ENCODE measurements at regions not wholly inside any gene's neighbourhood (a gene's known extent, or its start where the extent isn't known, plus 50 kb on each side); places are given as distances from the start of the nearest gene placed in this dataset.

DNA sequence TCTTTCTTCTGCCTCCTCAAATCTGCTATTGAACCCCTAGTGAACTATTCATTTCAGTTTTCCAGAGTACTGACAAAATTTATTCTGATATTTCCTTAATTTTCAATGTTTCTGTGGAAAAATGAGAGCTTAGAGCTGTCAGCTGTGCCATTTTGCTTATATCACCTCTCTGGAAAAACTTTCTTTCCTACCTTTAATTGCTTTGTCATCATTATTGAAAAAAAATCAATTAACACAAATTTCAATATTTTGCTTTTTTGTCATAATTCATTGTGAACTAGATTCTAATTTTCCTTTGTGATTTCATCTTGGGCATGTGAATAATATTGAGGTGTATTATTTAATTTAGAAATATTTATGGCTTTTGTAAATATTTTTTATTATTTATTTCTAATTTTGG, 126.5 kb downstream of the C1orf94 start:
- DNase-seq (no peak), ATAC-seq (no peak)
- ChIA-PET POLR2A (no interaction called here), CTCF (no interaction called here)
- H3K4me3 Mint-ChIP-seq: no peak overlapping the region
- H3K9me3 Mint-ChIP-seq (ENCODE audit: insufficient read depth): no peaks in the 10 kb centered on the region
- H3K27ac Mint-ChIP-seq: no peak overlapping the region
- no peaks in the 10 kb centered on the region for H3K36me3 Mint-ChIP-seq (ENCODE audit: low read depth)
- no peaks in the 10 kb centered on the region for H3K4me1 Mint-ChIP-seq (ENCODE audit: low read depth)
- H3K27me3 Mint-ChIP-seq (ENCODE audit: low read depth): peaks cover under 1% of the 10 kb centered on the region

DNA sequence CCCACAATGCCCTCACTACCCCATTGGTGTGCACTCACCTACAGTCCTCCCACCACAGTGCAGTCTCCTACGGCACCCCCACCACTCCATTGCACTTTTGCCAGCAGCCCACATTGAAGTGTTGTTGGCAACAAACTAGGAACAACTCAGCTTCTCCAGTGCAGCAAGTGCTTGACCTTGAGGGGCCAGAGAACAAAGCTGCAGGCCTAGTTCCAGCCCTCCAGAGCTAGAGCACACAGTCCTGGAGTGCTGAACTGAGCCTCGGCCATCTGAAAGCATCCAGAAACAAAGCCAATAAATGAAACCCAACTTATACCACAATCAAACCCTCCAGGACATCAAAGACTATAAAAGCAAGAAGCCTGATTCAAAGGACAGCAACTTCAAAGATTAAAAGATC, 129.9 kb downstream of the C1orf94 start:
- DNase-seq (no peak), ATAC-seq (no peak)
- peaks cover 8% of the 10 kb centered on the region for H3K27me3 Mint-ChIP-seq (ENCODE audit: low read depth)
- ChIA-PET POLR2A (no interaction called here), CTCF (no interaction called here)
- H3K4me3 Mint-ChIP-seq: no peak overlapping the region
- no peak overlapping the region for H3K27ac Mint-ChIP-seq
- H3K9me3 Mint-ChIP-seq (ENCODE audit: insufficient read depth): no peaks in the 10 kb centered on the region
- no peaks in the 10 kb centered on the region for H3K4me1 Mint-ChIP-seq (ENCODE audit: low read depth)
- H3K36me3 Mint-ChIP-seq (ENCODE audit: low read depth): no peaks in the 10 kb centered on the region

DNA sequence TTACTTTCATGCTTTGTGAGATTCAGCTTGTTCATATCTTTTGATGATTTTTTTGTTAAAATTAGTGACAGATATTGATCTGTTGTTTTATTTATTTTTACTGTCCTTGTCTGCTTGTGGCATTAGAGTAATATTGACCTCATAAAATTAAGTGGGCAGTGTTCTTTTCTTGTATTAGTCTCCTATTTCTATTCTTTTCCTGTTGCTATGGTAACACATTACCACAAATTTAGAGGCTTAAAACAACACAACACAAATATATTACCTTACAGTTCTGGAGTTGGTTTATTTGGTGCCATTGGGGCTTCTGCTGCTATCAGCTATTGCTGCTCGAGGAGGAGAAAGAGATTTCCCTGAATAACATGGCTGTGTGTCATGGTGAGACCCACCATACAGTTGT, 135.7 kb downstream of the C1orf94 start:
- H3K4me3 Mint-ChIP-seq: no peak overlapping the region
- no peaks in the 10 kb centered on the region for H3K36me3 Mint-ChIP-seq (ENCODE audit: low read depth)
- H3K9me3 Mint-ChIP-seq (ENCODE audit: insufficient read depth): no peaks in the 10 kb centered on the region
- ATAC-seq: no peak
- no peaks in the 10 kb centered on the region for H3K4me1 Mint-ChIP-seq (ENCODE audit: low read depth)
- ChIA-PET CTCF (no interaction called here), POLR2A (no interaction called here)
- H3K27ac Mint-ChIP-seq: no peak overlapping the region
- H3K27me3 Mint-ChIP-seq (ENCODE audit: low read depth): peaks cover 8% of the 10 kb centered on the region
- DNase-seq: no peak

DNA sequence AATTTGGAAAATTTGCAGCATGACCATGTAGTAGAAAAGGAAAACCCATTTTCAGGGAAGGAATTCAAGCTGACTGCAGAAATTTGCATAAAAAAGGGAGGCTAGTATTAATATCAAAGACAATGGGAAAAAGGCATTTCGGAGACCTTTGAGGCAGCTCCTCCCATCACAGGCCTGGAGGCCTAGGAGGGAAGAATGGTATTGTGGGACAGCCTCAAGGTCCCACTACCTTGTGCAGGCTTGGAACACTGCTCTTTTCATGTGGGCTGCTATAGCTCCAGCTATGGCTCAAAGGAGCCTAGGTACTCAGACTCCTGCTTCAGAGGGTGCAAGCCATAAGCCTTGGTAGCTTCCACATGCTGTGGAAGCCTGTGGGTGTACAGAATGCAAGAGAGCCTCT, 139.3 kb downstream of the C1orf94 start:
- CTCF ChIA-PET: no interaction called here
- Mint-ChIP-seq H3K4me1 (ENCODE audit: low read depth) (no peaks in the 10 kb centered on the region), H3K4me3 (no peak overlapping the region), H3K27ac (no peak overlapping the region), H3K27me3 (ENCODE audit: low read depth) (no peaks in the 10 kb centered on the region), H3K9me3 (ENCODE audit: insufficient read depth) (no peaks in the 10 kb centered on the region), H3K36me3 (ENCODE audit: low read depth) (no peaks in the 10 kb centered on the region)
- ATAC-seq: no peak
- POLR2A ChIA-PET: no interaction called here
- DNase-seq: no peak

DNA sequence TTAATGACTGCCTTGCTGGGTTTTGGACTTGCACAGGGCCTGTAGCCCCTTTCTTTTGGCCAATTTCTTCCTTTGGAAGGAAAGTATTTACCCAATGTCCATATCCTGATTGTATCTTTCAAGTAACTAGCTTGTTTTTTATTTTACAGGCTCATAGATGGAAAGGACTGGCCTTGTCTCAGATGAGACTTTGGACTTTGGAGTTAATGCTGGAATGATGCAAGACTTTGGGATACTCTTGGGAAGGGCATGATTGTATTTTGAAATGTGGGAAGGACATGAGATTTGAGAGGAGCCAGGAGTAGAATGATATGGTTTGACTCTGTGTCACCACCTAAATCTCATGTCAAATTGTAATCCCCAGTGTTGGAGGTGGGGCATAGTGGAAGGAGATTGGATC, 140.1 kb downstream of the C1orf94 start:
- CTCF ChIA-PET: no interaction called here
- H3K4me1 Mint-ChIP-seq (ENCODE audit: low read depth): no peaks in the 10 kb centered on the region
- ATAC-seq: no peak

DNA sequence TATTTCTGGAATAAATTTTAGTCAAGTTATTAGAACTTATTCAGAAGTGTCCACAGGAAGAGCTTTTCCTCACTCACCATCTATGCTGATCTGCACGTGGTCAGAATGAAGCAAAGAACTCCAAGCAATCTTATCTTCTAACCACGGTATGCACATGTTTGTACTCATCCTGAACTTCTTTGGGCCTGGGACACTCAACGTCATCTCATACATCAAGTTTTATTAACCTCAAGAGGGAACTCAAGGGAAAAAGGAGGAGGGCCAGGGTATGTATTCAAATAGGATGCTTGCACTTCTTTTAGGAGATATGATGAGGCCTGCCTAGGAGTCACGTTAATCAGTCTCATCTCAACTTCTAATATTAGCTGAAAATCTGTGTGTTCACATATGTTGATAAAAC, 142.5 kb downstream of the C1orf94 start:
- H3K9me3 Mint-ChIP-seq (ENCODE audit: insufficient read depth): no peaks in the 10 kb centered on the region
- POLR2A ChIA-PET: no interaction called here
- CTCF ChIA-PET: no interaction called here
- ATAC-seq (no peak), DNase-seq (no peak)
- no peak overlapping the region for H3K4me3 Mint-ChIP-seq
- no peak overlapping the region for H3K27ac Mint-ChIP-seq
- no peaks in the 10 kb centered on the region for H3K4me1 Mint-ChIP-seq (ENCODE audit: low read depth)
- H3K27me3 Mint-ChIP-seq (ENCODE audit: low read depth): no peaks in the 10 kb centered on the region
- no peaks in the 10 kb centered on the region for H3K36me3 Mint-ChIP-seq (ENCODE audit: low read depth)

More for the DNA sequence above, 140.1 kb downstream of the C1orf94 start:
- POLR2A ChIA-PET: no interaction called here
- Mint-ChIP-seq H3K27ac (no peak overlapping the region), H3K36me3 (ENCODE audit: low read depth) (no peaks in the 10 kb centered on the region), H3K9me3 (ENCODE audit: insufficient read depth) (no peaks in the 10 kb centered on the region), H3K4me3 (no peak overlapping the region), H3K27me3 (ENCODE audit: low read depth) (no peaks in the 10 kb centered on the region)
- no peak for DNase-seq

DNA sequence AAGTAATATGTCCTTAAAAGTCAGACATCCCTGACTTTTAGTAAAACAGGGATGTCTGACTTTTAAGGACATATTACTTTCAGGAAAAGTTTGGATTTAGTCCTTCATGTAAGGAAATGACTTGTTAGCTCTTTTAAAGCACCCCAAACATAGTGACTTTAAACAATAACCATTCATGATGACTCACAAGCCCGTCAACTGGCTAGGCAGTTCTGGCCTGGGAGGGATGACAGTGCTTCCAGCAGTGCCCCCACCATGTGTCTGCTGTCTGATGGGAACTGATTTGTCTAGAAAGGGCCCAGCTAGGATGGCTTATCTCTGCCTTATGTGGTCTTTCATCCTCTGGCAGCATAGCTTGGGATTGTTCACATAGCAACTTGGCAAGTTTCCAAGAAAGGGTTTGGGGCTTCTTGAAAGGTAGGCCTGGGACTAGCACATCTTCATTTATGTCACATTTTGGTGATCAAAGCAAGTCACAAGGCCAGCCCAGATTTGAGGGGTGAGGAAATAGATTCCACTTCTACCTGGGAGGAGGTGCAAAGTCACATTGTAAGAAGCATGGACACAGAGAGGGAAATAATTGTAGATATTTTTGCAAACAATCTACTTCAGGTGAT, 143.5 kb downstream of the C1orf94 start:
- Mint-ChIP-seq H3K9me3 (ENCODE audit: insufficient read depth) (no peaks in the 10 kb centered on the region), H3K36me3 (ENCODE audit: low read depth) (no peaks in the 10 kb centered on the region), H3K27me3 (ENCODE audit: low read depth) (no peaks in the 10 kb centered on the region), H3K4me1 (ENCODE audit: low read depth) (no peaks in the 10 kb centered on the region), H3K27ac (no peak overlapping the region), H3K4me3 (no peak overlapping the region)
- ChIA-PET POLR2A (no interaction called here), CTCF (no interaction called here)
- ATAC-seq (no peak), DNase-seq (no peak)

DNA sequence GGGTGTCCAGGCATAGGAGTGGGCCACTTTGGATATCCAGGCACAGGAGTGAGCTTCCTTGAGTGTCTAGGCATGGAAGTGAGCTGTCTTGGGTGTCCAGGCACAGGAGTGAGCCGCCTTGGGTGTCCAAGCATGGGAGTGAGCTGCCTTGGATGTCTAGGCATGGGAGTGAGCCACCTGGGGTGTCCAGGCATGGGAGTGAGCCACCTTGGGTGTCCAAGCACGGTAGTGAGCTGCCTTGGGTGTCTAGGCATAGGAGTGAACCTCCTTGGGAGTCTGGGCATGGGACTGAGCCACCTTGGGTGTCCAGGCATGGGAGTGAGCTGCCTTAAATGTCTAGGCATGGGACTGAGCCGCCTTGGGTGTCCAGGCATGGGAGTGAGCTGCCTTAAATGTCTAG, 146.3 kb downstream of the C1orf94 start:
- no peak for DNase-seq
- no peaks in the 10 kb centered on the region for H3K36me3 Mint-ChIP-seq (ENCODE audit: low read depth)
- H3K27ac Mint-ChIP-seq: no peak overlapping the region
- ChIA-PET POLR2A (no interaction called here), CTCF (no interaction called here)
- H3K4me3 Mint-ChIP-seq: no peak overlapping the region
- H3K4me1 Mint-ChIP-seq (ENCODE audit: low read depth): no peaks in the 10 kb centered on the region
- no peak for ATAC-seq
- H3K27me3 Mint-ChIP-seq (ENCODE audit: low read depth): no peaks in the 10 kb centered on the region
- H3K9me3 Mint-ChIP-seq (ENCODE audit: insufficient read depth): no peaks in the 10 kb centered on the region

DNA sequence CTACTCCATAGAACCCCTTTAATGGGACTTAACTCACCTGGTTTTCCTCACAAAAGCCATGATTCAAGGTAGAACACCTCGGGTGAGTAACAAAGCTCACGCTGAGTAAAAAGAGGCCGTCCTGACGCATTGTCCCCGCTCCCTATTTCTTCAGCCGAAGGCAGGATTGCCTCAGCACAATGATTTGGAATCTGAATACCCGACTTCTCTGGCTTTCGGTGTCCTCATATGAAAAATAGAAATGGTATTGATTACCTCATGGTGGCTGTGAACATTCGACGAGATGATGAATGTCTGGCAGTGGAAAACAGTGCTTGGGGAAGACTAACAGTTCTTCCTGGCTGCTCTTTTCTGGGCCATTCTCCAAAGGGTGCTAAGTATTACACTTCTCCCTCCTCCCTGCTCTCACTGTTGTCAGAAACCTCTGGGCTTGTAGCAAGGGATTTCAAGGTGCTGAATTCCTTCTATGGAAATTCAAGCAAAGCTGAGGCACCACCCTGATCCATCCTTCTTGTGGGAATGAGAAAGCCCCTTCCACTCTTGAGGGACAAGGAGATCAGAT, 148.3 kb downstream of the C1orf94 start:
- H3K4me3 Mint-ChIP-seq: no peak overlapping the region
- DNase-seq (no peak), ATAC-seq (no peak)
- no peak overlapping the region for H3K27ac Mint-ChIP-seq
- ChIA-PET POLR2A (no interaction called here), CTCF (no interaction called here)
- no peaks in the 10 kb centered on the region for H3K4me1 Mint-ChIP-seq (ENCODE audit: low read depth)
- no peaks in the 10 kb centered on the region for H3K9me3 Mint-ChIP-seq (ENCODE audit: insufficient read depth)
- no peaks in the 10 kb centered on the region for H3K27me3 Mint-ChIP-seq (ENCODE audit: low read depth)
- H3K36me3 Mint-ChIP-seq (ENCODE audit: low read depth): no peaks in the 10 kb centered on the region

DNA sequence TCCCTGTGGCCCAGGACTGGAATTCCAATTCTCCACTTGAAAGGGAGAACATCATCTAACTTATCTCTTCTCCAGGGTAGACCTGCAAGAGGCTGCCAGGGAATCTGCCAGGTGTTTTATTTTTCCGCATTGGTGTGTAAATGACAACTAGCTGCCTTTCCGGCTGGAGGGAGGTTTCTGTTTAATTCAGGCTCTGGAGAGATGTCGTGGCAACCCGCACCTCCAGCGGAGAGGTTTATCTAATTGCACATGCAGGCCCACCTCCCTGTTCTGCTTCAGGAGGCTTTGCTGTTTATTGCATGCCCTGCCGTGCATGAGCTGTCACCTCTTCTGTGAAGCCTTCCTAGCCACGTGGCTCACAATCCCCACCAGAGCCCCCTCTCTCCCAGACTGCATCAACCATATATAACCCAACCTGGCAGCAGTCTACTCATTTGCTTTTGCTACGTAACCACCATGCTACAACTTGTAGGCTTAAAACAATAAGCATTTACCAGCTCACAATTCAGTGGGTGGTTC, 151.6 kb downstream of the C1orf94 start:
- Mint-ChIP-seq H3K27me3 (ENCODE audit: low read depth) (no peaks in the 10 kb centered on the region), H3K36me3 (ENCODE audit: low read depth) (no peaks in the 10 kb centered on the region), H3K4me1 (ENCODE audit: low read depth) (no peaks in the 10 kb centered on the region), H3K4me3 (no peak overlapping the region), H3K27ac (no peak overlapping the region), H3K9me3 (ENCODE audit: insufficient read depth) (no peaks in the 10 kb centered on the region)
- ATAC-seq (no peak), DNase-seq (no peak)
- CTCF ChIA-PET: no interaction called here
- POLR2A ChIA-PET: no interaction called here

DNA sequence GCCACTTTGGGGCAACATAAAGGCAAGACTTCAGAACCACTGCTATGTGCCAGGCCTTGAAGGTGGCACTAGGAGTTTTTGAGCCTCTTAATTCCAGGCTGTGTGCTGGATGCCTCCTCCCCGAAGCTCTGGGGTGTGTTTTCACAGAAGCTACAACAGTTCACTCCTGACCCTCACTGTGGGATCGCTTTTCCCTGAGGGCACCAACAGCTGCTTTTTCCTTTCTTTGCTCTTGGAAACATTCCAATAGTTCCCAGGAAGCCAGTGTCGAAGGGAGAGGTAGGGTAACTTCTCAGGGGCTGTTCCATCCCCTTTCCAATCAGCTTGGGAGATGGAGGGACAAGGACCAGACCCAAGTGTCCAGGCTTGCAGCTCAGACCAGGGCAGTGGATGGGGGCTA, 153.4 kb downstream of the C1orf94 start:
- Mint-ChIP-seq H3K4me1 (ENCODE audit: low read depth) (no peaks in the 10 kb centered on the region), H3K36me3 (ENCODE audit: low read depth) (no peaks in the 10 kb centered on the region), H3K27ac (no peak overlapping the region), H3K27me3 (ENCODE audit: low read depth) (no peaks in the 10 kb centered on the region), H3K9me3 (ENCODE audit: insufficient read depth) (no peaks in the 10 kb centered on the region), H3K4me3 (no peak overlapping the region)
- ChIA-PET CTCF (no interaction called here), POLR2A (no interaction called here)
- ATAC-seq: no peak
- DNase-seq: no peak

DNA sequence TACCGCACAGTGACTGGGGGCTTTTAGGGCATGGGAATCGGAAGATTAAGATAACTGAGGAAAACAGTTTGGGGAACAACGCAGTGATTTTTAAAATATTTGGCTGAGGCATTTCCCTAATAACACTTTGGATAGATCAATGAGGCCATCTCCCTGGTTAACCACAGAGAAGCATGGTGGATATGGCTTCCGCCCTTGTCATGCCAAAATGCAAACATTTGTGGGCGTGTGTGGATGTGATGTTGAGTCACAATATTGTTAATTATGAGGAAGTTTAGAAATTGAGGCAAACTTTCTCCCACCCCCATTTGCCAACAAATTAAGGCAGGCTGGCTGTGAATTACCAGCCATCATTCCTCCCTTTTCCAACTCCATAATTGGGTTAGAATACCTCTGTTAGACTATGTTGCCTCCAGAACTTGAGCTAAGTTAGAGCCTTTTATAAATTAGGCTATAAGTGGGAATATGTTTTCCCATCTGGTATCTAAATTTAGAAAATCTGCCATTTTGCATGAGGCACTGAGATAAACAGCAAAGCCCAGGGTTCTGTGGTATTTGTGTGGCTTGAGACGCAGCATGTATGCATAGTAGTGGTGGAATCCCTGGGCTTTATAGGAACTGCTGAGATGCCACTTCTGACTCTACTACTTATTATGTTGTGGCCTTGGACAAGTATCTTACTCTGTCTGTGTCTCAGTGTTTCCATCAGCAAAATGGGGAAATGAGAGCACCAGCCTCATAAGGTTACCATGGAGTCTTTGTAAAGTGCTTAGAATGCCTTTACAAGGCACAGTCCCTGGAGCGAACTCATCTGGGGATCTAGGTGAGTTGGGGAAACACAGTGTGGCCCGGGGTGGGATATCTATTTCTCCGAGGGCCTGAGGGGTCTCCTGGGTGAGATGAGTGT, 154.6 kb downstream of the C1orf94 start:
- Mint-ChIP-seq H3K27ac (no peak overlapping the region), H3K36me3 (ENCODE audit: low read depth) (no peaks in the 10 kb centered on the region), H3K27me3 (ENCODE audit: low read depth) (no peaks in the 10 kb centered on the region), H3K4me3 (no peak overlapping the region), H3K9me3 (ENCODE audit: insufficient read depth) (no peaks in the 10 kb centered on the region), H3K4me1 (ENCODE audit: low read depth) (no peaks in the 10 kb centered on the region)
- ATAC-seq (no peak), DNase-seq (no peak)
- CTCF ChIA-PET: no interaction called here
- POLR2A ChIA-PET: no interaction called here
